WTC11 (cell line): ENCODE measurements at regions not wholly inside any gene's neighbourhood (a gene's known extent, or its start where the extent isn't known, plus 50 kb on each side); places are given as distances from the start of the nearest gene placed in this dataset.

Source experiments
- CTCF ChIP-seq: fragments of 200-600 bp; IDR thresholded peaks from 2 replicates; pipeline ENCODE4 v1.8.0; 2022; ENCODE audit warnings: antibody characterized with exemption
- HMGXB4 ChIP-seq: sonication (generic); formaldehyde crosslinking; IDR thresholded peaks from 2 replicates; pipeline ENCODE4 v1.8.1; 2023; ENCODE audit warnings: mild to moderate bottlenecking, moderate library complexity, missing genetic modification reagents
- JUN ChIP-seq: sonication (generic); formaldehyde crosslinking; IDR thresholded peaks from 2 replicates; pipeline ENCODE4 v1.8.0; 2023; ENCODE audit warnings: mild to moderate bottlenecking, missing genetic modification reagents
- SP1 ChIP-seq: sonication (generic); formaldehyde crosslinking; conservative IDR thresholded peaks from 2 replicates; pipeline ENCODE4 v1.8.1; 2022; ENCODE audit warnings: missing genetic modification reagents

- TF ChIP-seq JUN (CRISPR knock-in tag) (no peak), CTCF (no peak), SP1 (CRISPR knock-in tag) (no peak), HMGXB4 (CRISPR knock-in tag) (no peak)
Measured at GRCh38 chr4:182010876-182011275, 232.3 kb upstream of the TENM3 start.
